ENCODE measurements at regions not wholly inside any gene's neighbourhood (a gene's known extent, or its start where the extent isn't known, plus 50 kb on each side); places are given as distances from the start of the nearest gene placed in this dataset.

DNA sequence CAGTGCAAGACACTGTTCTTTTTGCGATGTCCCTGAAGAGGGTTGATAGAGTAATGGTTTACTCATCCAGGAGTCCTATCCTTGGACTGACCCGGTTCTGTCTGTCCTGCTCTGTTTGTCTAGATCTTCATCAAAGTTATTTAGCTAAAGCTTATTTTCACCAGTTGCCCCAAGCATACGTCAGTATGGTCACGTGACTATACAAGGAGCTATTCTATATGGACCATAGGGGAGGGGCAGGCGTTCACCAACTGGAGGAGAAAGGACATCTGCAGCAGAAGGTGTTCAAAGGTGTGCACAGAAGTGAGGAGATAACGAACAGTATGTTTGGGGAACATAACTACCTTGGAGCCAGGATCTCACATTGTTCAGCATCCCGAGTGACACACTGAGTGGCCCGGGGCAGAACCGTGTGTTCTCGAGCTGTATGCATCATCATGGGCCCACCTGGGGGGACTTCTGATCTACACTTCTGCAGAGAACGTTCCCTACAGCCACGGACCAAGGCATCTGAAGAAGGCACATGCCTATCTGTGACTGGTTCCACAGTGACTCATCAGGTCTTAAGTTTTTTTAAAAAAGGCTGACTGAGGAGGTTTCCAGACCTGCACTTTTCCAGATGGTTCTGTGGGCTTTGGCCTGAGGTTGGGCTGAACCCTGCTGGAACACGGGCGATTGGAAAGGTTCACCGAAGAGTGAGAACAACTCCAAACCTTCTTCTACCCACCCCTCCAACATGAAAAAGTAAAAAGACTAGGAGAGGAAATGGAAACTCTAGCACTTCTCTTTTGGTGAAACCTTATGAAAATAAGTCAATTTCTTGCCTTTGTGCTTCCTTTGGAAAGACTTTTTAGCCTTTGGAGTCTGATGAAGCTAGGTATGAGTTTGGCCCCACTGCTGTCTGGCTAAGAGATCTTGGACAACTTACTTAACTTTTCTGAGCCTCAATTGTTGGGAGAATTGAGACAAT lies 68.6 kb upstream of the YWHAQ start:
- peak; percentile 81 for DNase-seq (ENCODE audit: low read depth, low spot score)

DNA sequence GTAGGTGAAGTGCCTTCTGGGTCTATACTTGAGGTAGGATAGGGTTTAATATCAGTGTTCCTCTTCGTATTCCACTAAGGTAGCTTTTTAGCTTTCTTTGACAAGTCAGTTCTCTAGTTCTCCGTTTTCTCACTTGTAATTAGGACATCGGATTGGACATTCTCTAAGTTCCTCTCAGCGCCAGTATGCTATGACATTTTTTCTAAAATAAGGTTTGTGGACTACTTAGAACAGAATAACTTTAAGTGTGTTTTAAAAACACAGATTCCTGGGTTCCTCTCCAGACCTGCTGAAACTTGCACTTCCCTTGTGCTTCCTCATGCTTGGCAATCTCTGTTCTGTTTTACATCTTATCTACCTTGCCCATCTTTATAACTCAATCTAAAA lies 69.3 kb upstream of the YWHAQ start:
- TF ChIP-seq, protein P1, sequence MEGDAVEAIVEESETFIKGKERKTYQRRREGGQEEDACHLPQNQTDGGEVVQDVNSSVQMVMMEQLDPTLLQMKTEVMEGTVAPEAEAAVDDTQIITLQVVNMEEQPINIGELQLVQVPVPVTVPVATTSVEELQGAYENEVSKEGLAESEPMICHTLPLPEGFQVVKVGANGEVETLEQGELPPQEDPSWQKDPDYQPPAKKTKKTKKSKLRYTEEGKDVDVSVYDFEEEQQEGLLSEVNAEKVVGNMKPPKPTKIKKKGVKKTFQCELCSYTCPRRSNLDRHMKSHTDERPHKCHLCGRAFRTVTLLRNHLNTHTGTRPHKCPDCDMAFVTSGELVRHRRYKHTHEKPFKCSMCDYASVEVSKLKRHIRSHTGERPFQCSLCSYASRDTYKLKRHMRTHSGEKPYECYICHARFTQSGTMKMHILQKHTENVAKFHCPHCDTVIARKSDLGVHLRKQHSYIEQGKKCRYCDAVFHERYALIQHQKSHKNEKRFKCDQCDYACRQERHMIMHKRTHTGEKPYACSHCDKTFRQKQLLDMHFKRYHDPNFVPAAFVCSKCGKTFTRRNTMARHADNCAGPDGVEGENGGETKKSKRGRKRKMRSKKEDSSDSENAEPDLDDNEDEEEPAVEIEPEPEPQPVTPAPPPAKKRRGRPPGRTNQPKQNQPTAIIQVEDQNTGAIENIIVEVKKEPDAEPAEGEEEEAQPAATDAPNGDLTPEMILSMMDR (IDR thresholded peaks at IDR 0.05; ENCODE audit: low read depth, low read length) = no peak
- DNase-seq (ENCODE audit: low read depth, low spot score) = no peak
- H3K4me3 ChIP-seq (ENCODE audit: low read depth, low read length) = no peak overlapping the region
- in situ Hi-C loops (cut with HindIII; ENCODE audit: low sequenced_read_pairs) = no loop called here

More for the DNA sequence above, 68.6 kb upstream of the YWHAQ start:
- in situ Hi-C loops (cut with HindIII; ENCODE audit: low sequenced_read_pairs) = no loop called here
- TF ChIP-seq, protein P1 (IDR thresholded peaks at IDR 0.05; ENCODE audit: low read depth, low read length) = no peak
- no peak overlapping the region for H3K4me3 ChIP-seq (ENCODE audit: low read depth, low read length)

DNA sequence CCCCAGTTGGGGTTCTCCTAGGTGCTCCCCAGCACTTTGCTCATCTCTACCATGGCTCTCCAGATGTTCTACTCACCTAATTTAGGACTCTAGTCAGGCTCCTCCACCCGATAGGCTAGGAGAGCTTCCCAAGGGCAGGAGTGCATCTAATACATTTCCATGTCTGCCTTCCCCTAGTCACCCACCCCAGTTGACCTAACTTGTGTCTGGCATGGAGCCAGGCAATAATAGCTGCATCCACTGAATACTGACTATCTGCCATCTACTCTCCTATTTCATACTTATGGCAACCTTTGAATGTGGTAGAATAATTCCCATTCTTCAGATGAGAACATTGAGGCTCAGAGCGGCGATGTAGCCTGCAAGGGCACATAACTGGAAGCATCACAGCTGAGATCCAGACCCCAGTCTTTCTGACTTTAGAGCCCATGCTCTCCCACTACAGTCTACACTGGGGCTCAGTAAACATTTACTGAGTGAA lies 71.8 kb upstream of the YWHAQ start:
- no peak for DNase-seq (ENCODE audit: low read depth, low spot score)
- no peak overlapping the region for H3K4me3 ChIP-seq (ENCODE audit: low read depth, low read length)
- in situ Hi-C loops (cut with HindIII; ENCODE audit: low sequenced_read_pairs) = no loop called here
- TF ChIP-seq, protein P1 (IDR thresholded peaks at IDR 0.05; ENCODE audit: low read depth, low read length) = no peak

DNA sequence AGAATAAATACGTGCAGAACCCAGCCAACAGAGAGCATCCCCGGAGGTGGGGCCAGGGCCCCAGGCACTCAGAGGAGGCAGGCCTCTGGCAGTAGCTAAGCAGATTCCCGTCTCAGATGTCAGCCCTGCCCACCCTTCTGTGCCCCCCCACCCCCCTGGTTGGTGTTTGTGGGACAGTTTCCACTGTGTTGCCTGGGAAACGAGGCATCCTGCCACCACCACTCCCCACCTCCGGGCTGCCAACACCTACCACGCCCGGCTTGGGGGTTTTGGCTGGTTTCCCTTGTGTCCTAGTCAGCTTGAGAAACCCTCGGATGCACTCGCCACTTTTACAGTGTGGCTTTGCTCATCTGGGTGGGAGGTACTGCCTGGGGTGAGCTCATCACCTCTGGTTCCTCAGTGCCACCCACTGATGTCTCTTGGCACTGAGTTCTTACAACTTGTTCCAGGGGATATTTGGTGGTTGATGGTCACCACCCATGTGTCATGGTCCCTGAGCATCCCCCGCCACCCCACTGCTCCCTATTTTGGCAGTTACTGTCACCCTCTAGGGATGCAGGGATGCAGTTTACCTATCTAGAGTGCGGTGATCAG lies 72.4 kb upstream of the YWHAQ start:
- H3K4me3 ChIP-seq (ENCODE audit: low read depth, low read length) = no peak overlapping the region
- TF ChIP-seq, protein P1 (IDR thresholded peaks at IDR 0.05; ENCODE audit: low read depth, low read length) = no peak
- in situ Hi-C loops (cut with HindIII; ENCODE audit: low sequenced_read_pairs) = no loop called here
- peak; percentile 92 for DNase-seq (ENCODE audit: low read depth, low spot score)

DNA sequence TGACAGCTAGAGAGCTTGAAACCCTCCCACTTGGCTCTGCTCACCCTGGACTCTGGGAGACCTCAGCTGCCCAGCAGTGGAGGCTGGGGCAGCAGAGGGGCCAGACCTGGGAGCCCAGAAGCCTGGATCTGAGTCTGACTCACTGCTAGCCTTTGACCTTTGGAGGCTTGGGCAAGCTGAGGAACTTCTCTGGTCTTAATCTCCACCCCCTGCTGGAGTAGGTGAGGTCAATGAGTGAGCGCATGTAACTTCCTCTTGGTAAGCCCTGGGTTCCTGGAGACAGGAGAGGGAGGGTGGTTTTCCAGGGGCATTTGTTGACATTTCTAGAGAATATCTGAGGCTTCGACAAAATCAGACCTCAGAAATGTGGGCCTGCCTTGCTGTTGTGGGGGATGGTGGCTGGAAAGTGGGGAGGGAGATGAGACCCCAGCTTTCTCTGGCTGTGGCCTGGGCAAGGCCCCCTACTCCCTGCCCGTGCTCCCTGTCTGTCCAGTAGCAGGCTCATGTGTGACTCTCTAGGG lies 73.0 kb upstream of the YWHAQ start:
- peak; percentile 78 for DNase-seq (ENCODE audit: low read depth, low spot score)
- in situ Hi-C loops (cut with HindIII; ENCODE audit: low sequenced_read_pairs) = no loop called here
- H3K4me3 ChIP-seq (ENCODE audit: low read depth, low read length) = no peak overlapping the region
- TF ChIP-seq, protein P1 (IDR thresholded peaks at IDR 0.05; ENCODE audit: low read depth, low read length) = no peak

DNA sequence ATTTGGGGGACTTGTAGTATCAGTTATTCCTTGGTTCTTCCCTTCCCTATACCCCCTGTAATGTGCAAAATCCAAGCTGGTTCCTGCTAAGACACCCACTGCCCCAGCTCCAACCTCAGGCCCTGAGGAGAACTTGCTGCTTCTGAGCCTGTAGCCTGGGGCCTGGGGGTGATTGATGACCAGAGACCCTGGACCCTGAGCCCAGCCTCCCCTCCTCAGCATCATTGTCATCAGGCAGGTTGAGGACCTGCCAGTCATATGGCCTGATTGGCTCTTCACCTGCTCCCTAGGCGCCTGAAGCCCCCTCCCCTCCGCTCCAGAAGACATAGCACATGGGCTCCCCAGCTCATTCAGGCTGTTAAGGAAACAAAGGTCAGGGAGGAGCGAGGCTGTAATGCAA lies 73.8 kb upstream of the YWHAQ start:
- no peak overlapping the region for H3K4me3 ChIP-seq (ENCODE audit: low read depth, low read length)
- in situ Hi-C loops (cut with HindIII; ENCODE audit: low sequenced_read_pairs) = no loop called here
- no peak for DNase-seq (ENCODE audit: low read depth, low spot score)
- TF ChIP-seq, protein P1 (IDR thresholded peaks at IDR 0.05; ENCODE audit: low read depth, low read length) = no peak

Data from astrocyte of the spinal cord (primary cell).